Liver (tissue), 8 donors: ENCODE measurements at regions not wholly inside any gene's neighbourhood (a gene's known extent, or its start where the extent isn't known, plus 50 kb on each side); places are given as distances from the start of the nearest gene placed in this dataset.

Source experiments
- DNase-seq: peaks from one replicate; pipeline ENCODE4 v3.0.0-alpha.2; 2017; ENCODE audit warnings: low spot score
- H3K27ac ChIP-seq, 2 donors: one replicate each; pipeline ENCODE4 v1.7.0; 2013; ENCODE audit warnings: inconsistent platforms in 2 of 2, low read length in 2 of 2, control low read depth in 1 of 2, low read depth in 1 of 2, mild to moderate bottlenecking in 1 of 2
- H3K27me3 ChIP-seq, 4 donors: one replicate each; pipeline versions ENCODE4 v1.6.1 to v1.7.0; 2013; ENCODE audit warnings: low read length in 3 of 4, inconsistent platforms in 1 of 4, mild to moderate bottlenecking in 1 of 4, moderate library complexity in 1 of 4; ENCODE audit not compliant: control insufficient read depth in 4 of 4, insufficient read depth in 4 of 4
- H3K36me3 ChIP-seq, 4 donors: one replicate each; pipeline versions ENCODE4 v1.6.1 to v1.7.0; 2013; ENCODE audit warnings: low read length in 3 of 4, mild to moderate bottlenecking in 3 of 4, low read depth in 1 of 4, moderate library complexity in 1 of 4; ENCODE audit not compliant: control insufficient read depth in 4 of 4, insufficient read depth in 3 of 4
- H3K4me1 ChIP-seq, 4 donors: one replicate each; pipeline versions ENCODE4 v1.6.1 to v1.7.0; 2013; ENCODE audit warnings: low read length in 3 of 4, mild to moderate bottlenecking in 3 of 4, moderate library complexity in 1 of 4; ENCODE audit not compliant: control insufficient read depth in 4 of 4, insufficient read depth in 4 of 4
- H3K4me3 ChIP-seq, 3 donors: one replicate each; pipeline versions ENCODE4 v1.6.1 to v1.7.0; 2013; ENCODE audit warnings: low read length in 3 of 3, control low read depth in 1 of 3, low read depth in 1 of 3, mild to moderate bottlenecking in 1 of 3
- H3K9ac ChIP-seq, 2 donors: one replicate each; pipeline ENCODE4 v1.7.0; 2013; ENCODE audit warnings: low read length in 2 of 2, mild to moderate bottlenecking in 2 of 2, moderate library complexity in 2 of 2, control low read depth in 1 of 2, low read depth in 1 of 2
- H3K9me3 ChIP-seq, 4 donors: one replicate each; pipeline versions ENCODE4 v1.6.1 to v1.7.0; 2013; ENCODE audit warnings: low read length in 3 of 4; ENCODE audit not compliant: control insufficient read depth in 4 of 4
- ATF3 ChIP-seq: IDR thresholded peaks from 2 replicates; pipeline ENCODE4 v1.6.1; 2016; ENCODE audit warnings: antibody characterized with exemption
- CTCF ChIP-seq: fragments of 150-350 bp; IDR thresholded peaks from 2 replicates; pipeline ENCODE4 v1.5.1; 2017; ENCODE audit warnings: improper control_type of control experiment, low read depth, low read length; ENCODE audit not compliant: missing input control
- EGR1 ChIP-seq, 2 donors: IDR thresholded peaks; 2 replicates each; pipeline ENCODE4 v1.6.1; 2016 to 2018; ENCODE audit warnings: antibody characterized with exemption in 2 of 2, low read depth in 2 of 2
- FOXA1 ChIP-seq: IDR thresholded peaks from 2 replicates; pipeline ENCODE4 v1.6.1; 2016; ENCODE audit warnings: antibody characterized with exemption
- GABPA ChIP-seq, 2 donors: IDR thresholded peaks in 1 of 2; conservative IDR thresholded peaks in 1 of 2; 2 replicates each; pipeline ENCODE4 v1.6.1; 2016; ENCODE audit warnings: antibody characterized with exemption in 2 of 2, mild to moderate bottlenecking in 1 of 2, moderate library complexity in 1 of 2
- HNF4A ChIP-seq, 2 donors: conservative IDR thresholded peaks; 2 replicates each; pipeline ENCODE4 v1.6.1; 2016; ENCODE audit warnings: antibody characterized with exemption in 2 of 2, mild to moderate bottlenecking in 2 of 2
- JUND ChIP-seq, 2 donors: IDR thresholded peaks; 2 replicates each; pipeline ENCODE4 v1.6.1; 2016; ENCODE audit warnings: antibody characterized with exemption in 2 of 2
- MAX ChIP-seq: IDR thresholded peaks from 2 replicates; pipeline ENCODE4 v1.6.1; 2016; ENCODE audit warnings: antibody characterized with exemption
- RAD21 ChIP-seq, 2 donors: IDR thresholded peaks; 2 replicates each; pipeline ENCODE4 v1.6.1; 2016; ENCODE audit warnings: antibody characterized with exemption in 2 of 2, mild to moderate bottlenecking in 2 of 2
- REST ChIP-seq: IDR thresholded peaks from 2 replicates; pipeline ENCODE4 v1.6.1; 2016; ENCODE audit warnings: antibody characterized with exemption, mild to moderate bottlenecking
- RXRA ChIP-seq, 2 donors: IDR thresholded peaks; 2 replicates each; pipeline ENCODE4 v1.6.1; 2017 to 2018; ENCODE audit warnings: antibody characterized with exemption in 2 of 2, mild to moderate bottlenecking in 1 of 2
- SP1 ChIP-seq: IDR thresholded peaks from 2 replicates; pipeline ENCODE4 v1.6.1; 2018; ENCODE audit warnings: antibody characterized with exemption, mild to moderate bottlenecking
- TAF1 ChIP-seq: conservative IDR thresholded peaks from 2 replicates; pipeline ENCODE4 v1.6.1; 2016; ENCODE audit warnings: antibody characterized with exemption, mild to moderate bottlenecking
- YY1 ChIP-seq: IDR thresholded peaks from 2 replicates; pipeline ENCODE4 v1.6.1; 2016; ENCODE audit warnings: antibody characterized with exemption, mild to moderate bottlenecking
- ZBTB33 ChIP-seq: IDR thresholded peaks from 2 replicates; pipeline ENCODE4 v1.6.1; 2016; ENCODE audit warnings: antibody characterized with exemption
- WGBS: extraction: QIAGEN DNeasy Blood & Tissue Kit; methylation state at CpG from one replicate; pipeline ENCODE4 v1.1.7; 2013; 5-methylcytosine and 5-hydroxymethylcytosine counted together
- donor health status: healthy.
- donor health status: healthy.
- donor health status: healthy.
- donor health status: healthy.
- donor health status: healthy.

- H3K4me1 ChIP-seq: no peaks in the 10 kb centered on the region
- no peak for TF ChIP-seq SP1
- no peak for TF ChIP-seq TAF1
- TF ChIP-seq GABPA (IDR thresholded peaks at IDR 0.05 in 1 of 2, conservative IDR thresholded peaks at IDR 0.05 in 1 of 2): no peak
- no peak for TF ChIP-seq RAD21 (IDR thresholded peaks at IDR 0.05)
- TF ChIP-seq JUND (IDR thresholded peaks at IDR 0.05): no peak
- no peak for TF ChIP-seq EGR1 (IDR thresholded peaks at IDR 0.05; ENCODE audit: low read depth in 2 of 2)
- no peak for TF ChIP-seq RXRA (IDR thresholded peaks at IDR 0.05)
- TF ChIP-seq FOXA1: no peak
- no peak for TF ChIP-seq HNF4A (conservative IDR thresholded peaks at IDR 0.05)
- TF ChIP-seq ZBTB33: no peak
- H3K27ac ChIP-seq: no peak overlapping the region
- WGBS: 91% methylated on average over 4 of the region's 4 CpGs
- DNase-seq: no peak
- H3K27me3 ChIP-seq: no peaks in the 10 kb centered on the region
- H3K9me3 ChIP-seq: no peaks in the 10 kb centered on the region
- H3K9ac ChIP-seq: no peak overlapping the region
- H3K36me3 ChIP-seq: no peaks in the 10 kb centered on the region
- H3K4me3 ChIP-seq: no peak overlapping the region
These were observed 1060.2 kb upstream of the EEF2KMT start for GRCh38 chr16:6157806-6158205.

GRCh38 chr16:6155271-6155670 lies 1057.7 kb upstream of the EEF2KMT start:
- no peak overlapping the region for H3K27ac ChIP-seq
- no peak for DNase-seq
- H3K36me3 ChIP-seq: no peaks in the 10 kb centered on the region
- no peak overlapping the region for H3K9ac ChIP-seq
- H3K9me3 ChIP-seq: no peaks in the 10 kb centered on the region
- H3K4me3 ChIP-seq: no peak overlapping the region
- 81% methylated on average over 9 of the region's 9 CpGs for WGBS
- H3K27me3 ChIP-seq: no peaks in the 10 kb centered on the region
- no peaks in the 10 kb centered on the region for H3K4me1 ChIP-seq
- TF ChIP-seq EGR1 (IDR thresholded peaks at IDR 0.05; ENCODE audit: low read depth in 2 of 2) (no peak), JUND (IDR thresholded peaks at IDR 0.05) (no peak), MAX (no peak), REST (no peak), YY1 (no peak), ATF3 (no peak), CTCF (no peak), HNF4A (conservative IDR thresholded peaks at IDR 0.05) (no peak), ZBTB33 (no peak)
